HUDEP-2 (cell line): ENCODE measurements at regions not wholly inside any gene's neighbourhood (a gene's known extent, or its start where the extent isn't known, plus 50 kb on each side); places are given as distances from the start of the nearest gene placed in this dataset.
A peak's percentile ranks its signal among the peaks of the same experiment; 100 is the strongest.

ENCODE experiments used
- DNase-seq, 76 experiments: peaks; one replicate each; lab custom pipeline; 2025; ENCODE audit not compliant: unreplicated experiment in 76 of 76; lab: John Stamatoyannopoulos, UW

GRCh38 chr5:58043032-58043945, 416.6 kb downstream of the PLK2 start:
- peak in 70 of 76 experiments; percentile 3 to 90 (median 54) for DNase-seq

GRCh38 chr5:58041884-58042283, 418.0 kb downstream of the PLK2 start:
- peak in 1 of 76 experiments; percentile 9 for DNase-seq

GRCh38 chr5:58040846-58041245, 419.0 kb downstream of the PLK2 start:
- no peak for DNase-seq

- no peak for DNase-seq
Observed at GRCh38 chr5:58040044-58040443, 419.8 kb downstream of the PLK2 start.

GRCh38 chr5:58037899-58038298, 422.0 kb downstream of the PLK2 start:
- no peak for DNase-seq

- DNase-seq = no peak
Observed at GRCh38 chr5:58025809-58026208, 434.1 kb downstream of the PLK2 start.

GRCh38 chr5:58024151-58024550, 435.7 kb downstream of the PLK2 start:
- DNase-seq = no peak

- no peak for DNase-seq
Observed at GRCh38 chr5:58022055-58022454, 437.8 kb downstream of the PLK2 start.

GRCh38 chr5:58021466-58021865, 438.4 kb downstream of the PLK2 start:
- no peak for DNase-seq

GRCh38 chr5:58019614-58020013, 440.3 kb downstream of the PLK2 start:
- peak in 1 of 76 experiments; percentile 14 for DNase-seq

GRCh38 chr5:58018016-58018415, 441.9 kb downstream of the PLK2 start:
- no peak for DNase-seq

- no peak for DNase-seq
Observed at GRCh38 chr5:58016877-58017276, 443.0 kb downstream of the PLK2 start.

- no peak for DNase-seq
Observed at GRCh38 chr5:58016358-58016757, 443.5 kb downstream of the PLK2 start.

- no peak for DNase-seq
Observed at GRCh38 chr5:58015175-58015574, 444.7 kb downstream of the PLK2 start.

- peak in 73 of 76 experiments; percentile 5 to 92 (median 50) for DNase-seq
Observed at GRCh38 chr5:58013542-58014258, 446.2 kb downstream of the PLK2 start.

- DNase-seq = peak in 1 of 76 experiments; percentile 3
Observed at GRCh38 chr5:58012801-58013315, 447.0 kb downstream of the PLK2 start.

- peak in 11 of 76 experiments; percentile 1 to 41 (median 14) for DNase-seq
Observed at GRCh38 chr5:58012102-58012501, 447.8 kb downstream of the PLK2 start.

- no peak for DNase-seq
Observed at GRCh38 chr5:58011301-58011700, 448.6 kb downstream of the PLK2 start.

- no peak for DNase-seq
Observed at GRCh38 chr5:58009754-58010153, 450.1 kb downstream of the PLK2 start.

- DNase-seq = no peak
Observed at GRCh38 chr5:58002323-58002722, 457.6 kb downstream of the PLK2 start.

- DNase-seq = no peak
Observed at GRCh38 chr5:57993866-57994265, 466.0 kb downstream of the PLK2 start.
